Mesenchymal stem cell (in vitro differentiated cells and primary cell): ENCODE measurements at regions not wholly inside any gene's neighbourhood (a gene's known extent, or its start where the extent isn't known, plus 50 kb on each side); places are given as distances from the start of the nearest gene placed in this dataset.

Experiments
- DNase-seq: peaks from one replicate; pipeline ENCODE4 v3.0.0-alpha.2; 2013
- H2AFZ ChIP-seq: one replicate; pipeline ENCODE4 v1.6.1; 2013; ENCODE audit warnings: low read depth, mild to moderate bottlenecking, control low read depth, inconsistent platforms, low read length, moderate library complexity
- H2AK5ac ChIP-seq: 2 replicates; pipeline ENCODE4 v1.6.1; 2013; ENCODE audit warnings: low read length, moderate library complexity, mild to moderate bottlenecking, inconsistent platforms; ENCODE audit not compliant: severe bottlenecking
- H2BK120ac ChIP-seq: one replicate; pipeline ENCODE4 v1.6.1; 2013; ENCODE audit warnings: low read depth, mild to moderate bottlenecking, inconsistent platforms, low read length, moderate library complexity
- H2BK12ac ChIP-seq, 2 experiments: one replicate each; pipeline ENCODE4 v1.6.1; 2013; ENCODE audit warnings: inconsistent platforms in 2 of 2, low read length in 2 of 2, mild to moderate bottlenecking in 2 of 2, moderate library complexity in 2 of 2, control low read depth in 1 of 2
- H2BK15ac ChIP-seq: one replicate; pipeline ENCODE4 v1.6.1; 2013; ENCODE audit warnings: mild to moderate bottlenecking, low read depth, inconsistent platforms; ENCODE audit not compliant: poor library complexity, severe bottlenecking
- H2BK5ac ChIP-seq: 2 replicates; pipeline ENCODE4 v1.6.1; 2013; ENCODE audit warnings: low read depth, mild to moderate bottlenecking, low read length, control low read depth, inconsistent platforms; ENCODE audit not compliant: poor library complexity, severe bottlenecking
- H3K14ac ChIP-seq, 2 experiments: one replicate each; pipeline ENCODE4 v1.6.1; 2013; ENCODE audit warnings: inconsistent platforms in 2 of 2, low read length in 2 of 2, control low read depth in 1 of 2, mild to moderate bottlenecking in 1 of 2, moderate library complexity in 1 of 2
- H3K18ac ChIP-seq, 2 experiments: one replicate each; pipeline ENCODE4 v1.6.1; 2013; ENCODE audit warnings: inconsistent platforms in 2 of 2, low read length in 2 of 2, control low read depth in 1 of 2, low read depth in 1 of 2, mild to moderate bottlenecking in 1 of 2
- H3K23ac ChIP-seq, 2 experiments: one replicate each; pipeline ENCODE4 v1.6.1; 2013; ENCODE audit warnings: inconsistent platforms in 2 of 2, low read length in 2 of 2, mild to moderate bottlenecking in 2 of 2, moderate library complexity in 2 of 2, control low read depth in 1 of 2
- H3K27ac ChIP-seq: 2 replicates; pipeline ENCODE4 v1.5.1; 2013; ENCODE audit warnings: mild to moderate bottlenecking, moderate library complexity, low read length, control low read depth, inconsistent platforms; ENCODE audit not compliant: poor library complexity, severe bottlenecking
- H3K27me3 ChIP-seq, 2 experiments: 2 replicates each; pipeline versions ENCODE4 v1.6.1 to v1.7.0; 2013; ENCODE audit warnings: low read length in 2 of 2, mild to moderate bottlenecking in 2 of 2, moderate library complexity in 2 of 2, control low read depth in 1 of 2, inconsistent platforms in 1 of 2; ENCODE audit not compliant: control insufficient read depth in 1 of 2, insufficient read depth in 1 of 2
- H3K36me3 ChIP-seq, 2 experiments: 2 replicates each; pipeline versions ENCODE4 v1.6.1 to v1.7.0; 2013; ENCODE audit warnings: low read length in 2 of 2, control low read depth in 1 of 2, inconsistent platforms in 1 of 2, low read depth in 1 of 2, mild to moderate bottlenecking in 1 of 2; ENCODE audit not compliant: insufficient read depth in 2 of 2, control insufficient read depth in 1 of 2
- H3K4ac ChIP-seq, 2 experiments: one replicate each; pipeline ENCODE4 v1.6.1; 2013; ENCODE audit warnings: inconsistent platforms in 2 of 2, low read length in 2 of 2, mild to moderate bottlenecking in 2 of 2, moderate library complexity in 2 of 2, control low read depth in 1 of 2, low read depth in 1 of 2
- H3K4me1 ChIP-seq: 2 replicates; pipeline ENCODE4 v1.6.1; 2013; ENCODE audit warnings: low read depth, low read length, control low read depth; ENCODE audit not compliant: control insufficient read depth, insufficient read depth
- H3K4me2 ChIP-seq: 2 replicates; pipeline ENCODE4 v1.6.1; 2013; ENCODE audit warnings: low read length, mild to moderate bottlenecking, inconsistent platforms; ENCODE audit not compliant: poor library complexity, severe bottlenecking
- H3K4me3 ChIP-seq, 2 experiments: 2 replicates each; pipeline versions ENCODE4 v1.5.1 to v1.7.0; 2013; ENCODE audit warnings: low read length in 2 of 2, mild to moderate bottlenecking in 2 of 2, control low read depth in 1 of 2, low read depth in 1 of 2; ENCODE audit not compliant: insufficient read depth in 1 of 2
- H3K79me1 ChIP-seq: replicated peaks from 2 replicates; pipeline ENCODE4 v1.6.1; 2013; ENCODE audit warnings: mild to moderate bottlenecking, control low read depth, low read length, inconsistent platforms; ENCODE audit not compliant: poor library complexity, severe bottlenecking
- H3K9ac ChIP-seq: 2 replicates; pipeline ENCODE4 v1.7.0; 2013; ENCODE audit warnings: mild to moderate bottlenecking, low read length, moderate library complexity
- H3K9me3 ChIP-seq: 2 replicates; pipeline ENCODE4 v1.7.0; 2013; ENCODE audit warnings: mild to moderate bottlenecking, low read length; ENCODE audit not compliant: control insufficient read depth
- H4K8ac ChIP-seq: one replicate; pipeline ENCODE4 v1.6.1; 2013; ENCODE audit warnings: inconsistent platforms, mild to moderate bottlenecking, low read length, moderate library complexity
- H4K91ac ChIP-seq: one replicate; pipeline ENCODE4 v1.6.1; 2013; ENCODE audit warnings: mild to moderate bottlenecking, low read length, inconsistent platforms
- WGBS: methylation state at CpG from one replicate; pipeline ENCODE4 v1.1.7; 2013; ENCODE audit warnings: mixed read lengths; 5-methylcytosine and 5-hydroxymethylcytosine counted together

DNA sequence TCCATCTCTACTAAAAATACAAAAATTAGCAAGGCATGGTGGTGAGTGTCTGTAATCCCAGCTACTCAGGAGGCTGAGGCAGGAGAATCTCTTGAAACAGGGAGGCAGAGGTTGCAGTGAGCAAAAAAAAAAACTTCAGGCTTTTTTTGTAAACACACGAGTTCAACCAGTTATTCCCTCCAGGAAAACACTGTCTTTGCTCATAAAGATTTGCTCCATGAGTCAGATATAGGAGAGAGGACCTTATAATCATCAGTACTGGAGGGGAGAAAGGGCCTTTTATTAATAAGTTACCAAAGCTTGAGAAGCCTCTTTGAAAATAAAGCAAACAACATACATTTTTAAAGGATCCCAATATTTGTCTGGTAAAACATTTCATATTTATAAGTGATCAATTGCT lies 110.7 kb downstream of the EFNB2 start:
- H3K36me3 ChIP-seq = no peaks in the 10 kb centered on the region
- H2BK15ac ChIP-seq = no peak overlapping the region
- no peaks in the 10 kb centered on the region for H3K9me3 ChIP-seq
- H2BK12ac ChIP-seq = no peak overlapping the region
- DNase-seq = no peak
- no peak overlapping the region for H3K9ac ChIP-seq
- H3K4me3 ChIP-seq = no peak overlapping the region
- H2BK120ac ChIP-seq = no peak overlapping the region
- H3K4me2 ChIP-seq = no peak overlapping the region
- no peak overlapping the region for H3K27ac ChIP-seq
- H2AFZ ChIP-seq = no peak overlapping the region
- H4K91ac ChIP-seq = no peak overlapping the region
- no peak overlapping the region for H3K14ac ChIP-seq
- no peak overlapping the region for H2BK5ac ChIP-seq
- WGBS = no CpG with 5 or more reads among the region's 1 CpG
- no peak overlapping the region for H2AK5ac ChIP-seq
- peaks cover 0 to 2% of the 10 kb centered on the region in 2 experiments for H3K27me3 ChIP-seq
- H3K23ac ChIP-seq = no peak overlapping the region
- no peak overlapping the region for H3K4ac ChIP-seq
- no peaks in the 10 kb centered on the region for H3K79me1 ChIP-seq
- no peaks in the 10 kb centered on the region for H3K4me1 ChIP-seq
- H4K8ac ChIP-seq = no peak overlapping the region
- no peak overlapping the region for H3K18ac ChIP-seq

DNA sequence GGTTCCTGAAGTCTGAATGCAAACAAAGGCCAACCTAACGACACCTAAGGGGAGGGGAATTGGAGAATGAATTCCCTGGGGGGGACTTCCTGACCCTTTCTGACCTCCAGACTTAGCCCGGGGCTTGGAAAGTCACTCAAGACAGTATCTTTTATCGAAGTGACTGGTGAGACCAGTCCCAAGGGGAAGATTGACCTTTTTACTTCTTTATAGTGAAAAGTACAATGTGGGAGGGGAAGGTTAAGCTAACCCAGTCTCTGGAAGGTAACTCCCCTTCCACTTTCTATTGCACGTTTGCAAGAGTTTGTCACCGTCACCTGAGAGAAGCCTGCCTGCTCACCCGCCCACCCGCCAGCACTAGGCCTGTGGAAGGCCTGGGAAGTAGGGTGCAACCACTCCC lies 111.9 kb downstream of the EFNB2 start:
- peaks cover 0 to 2% of the 10 kb centered on the region in 2 experiments for H3K27me3 ChIP-seq
- no peak overlapping the region for H2BK120ac ChIP-seq
- no peaks in the 10 kb centered on the region for H3K4me1 ChIP-seq
- H3K14ac ChIP-seq = no peak overlapping the region
- no peak overlapping the region for H2BK12ac ChIP-seq
- H3K9ac ChIP-seq = no peak overlapping the region
- no peak overlapping the region for H3K18ac ChIP-seq
- H2BK5ac ChIP-seq = no peak overlapping the region
- no peak for DNase-seq
- H3K23ac ChIP-seq = no peak overlapping the region
- H2AK5ac ChIP-seq = no peak overlapping the region
- no peak overlapping the region for H3K4me2 ChIP-seq
- no peak overlapping the region for H2AFZ ChIP-seq
- no peak overlapping the region for H3K27ac ChIP-seq
- 81% methylated on average over 7 of the region's 7 CpGs for WGBS
- no peaks in the 10 kb centered on the region for H3K9me3 ChIP-seq
- H3K36me3 ChIP-seq = no peaks in the 10 kb centered on the region
- H3K4me3 ChIP-seq = no peak overlapping the region
- H3K79me1 ChIP-seq = no peaks in the 10 kb centered on the region
- no peak overlapping the region for H4K91ac ChIP-seq
- no peak overlapping the region for H2BK15ac ChIP-seq
- no peak overlapping the region for H3K4ac ChIP-seq
- H4K8ac ChIP-seq = no peak overlapping the region

DNA sequence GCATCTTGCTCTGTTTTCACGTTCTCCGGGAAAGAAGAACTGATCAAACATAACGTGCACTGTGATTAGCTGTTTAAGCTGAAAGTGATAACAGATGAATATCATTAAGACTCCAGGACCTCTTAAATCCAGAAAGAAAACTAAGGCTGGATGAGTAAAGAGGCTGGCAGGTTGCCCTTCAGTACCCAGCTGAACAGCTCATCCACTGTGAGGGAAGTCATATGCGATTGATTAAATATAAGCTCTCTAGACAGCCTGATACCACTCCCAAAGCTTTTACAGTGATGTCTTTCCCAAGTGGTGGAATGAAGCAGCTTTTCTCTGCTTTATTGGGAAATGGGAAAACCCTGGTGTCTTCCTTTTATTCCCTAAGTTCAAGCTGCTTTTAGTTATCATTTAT lies 116.9 kb downstream of the EFNB2 start:
- Histone ChIP-seq H3K23ac (no peak overlapping the region), H2BK12ac (no peak overlapping the region), H3K27me3 (no peaks in the 10 kb centered on the region), H3K27ac (no peak overlapping the region), H3K14ac (no peak overlapping the region), H3K4me3 (peak overlapping the region in 1 of 2 experiments; percentile 54), H4K8ac (no peak overlapping the region), H3K4ac (no peak overlapping the region), H3K36me3 (no peaks in the 10 kb centered on the region), H3K9ac (peak overlapping the region; percentile 57), H4K91ac (no peak overlapping the region), H3K79me1 (no peaks in the 10 kb centered on the region), H2AFZ (no peak overlapping the region), H3K18ac (no peak overlapping the region), H2BK15ac (no peak overlapping the region), H3K4me1 (no peaks in the 10 kb centered on the region), H3K9me3 (no peaks in the 10 kb centered on the region), H2BK120ac (no peak overlapping the region), H2BK5ac (no peak overlapping the region), H2AK5ac (no peak overlapping the region), H3K4me2 (no peak overlapping the region)
- no peak for DNase-seq
- 91% methylated on average over 4 of the region's 4 CpGs for WGBS

DNA sequence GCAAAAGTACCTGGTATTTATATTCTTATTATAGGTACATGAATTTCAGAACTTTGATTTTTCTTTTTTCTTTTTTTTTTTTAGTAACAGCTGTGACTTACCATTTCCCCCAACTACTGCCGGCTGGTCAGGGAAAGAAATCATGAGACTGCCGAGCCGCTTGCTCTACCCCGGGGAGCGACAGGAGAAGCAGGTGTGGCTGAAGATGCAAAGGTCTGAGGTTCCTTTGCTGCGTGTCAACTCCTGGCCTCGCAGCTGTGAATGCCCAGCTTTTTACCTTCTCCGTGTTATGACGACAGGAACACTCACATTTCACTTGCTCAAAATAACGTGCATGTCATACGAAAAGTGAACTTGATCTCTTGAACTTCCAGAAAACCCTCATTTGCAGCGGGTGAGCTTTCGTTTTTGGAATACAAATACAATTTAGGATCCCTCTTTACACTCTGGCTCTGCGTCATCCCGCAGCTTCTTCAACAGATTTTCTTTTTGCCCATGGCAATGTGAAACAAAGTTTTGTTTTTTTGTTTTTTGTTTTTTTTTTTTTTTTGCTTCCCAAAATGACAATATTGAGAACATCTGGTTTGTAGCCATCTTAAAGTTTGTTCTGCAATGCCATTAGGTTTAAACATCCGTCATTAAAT lies 117.9 kb downstream of the EFNB2 start:
- WGBS = 86% methylated on average over 14 of the region's 16 CpGs
- Histone ChIP-seq H3K14ac (peak overlapping the region in 1 of 2 experiments; percentile 57), H4K8ac (no peak overlapping the region), H3K4ac (no peak overlapping the region), H2BK12ac (no peak overlapping the region), H3K27me3 (no peaks in the 10 kb centered on the region), H3K36me3 (no peaks in the 10 kb centered on the region), H2BK15ac (no peak overlapping the region), H3K4me3 (no peak overlapping the region), H3K79me1 (no peaks in the 10 kb centered on the region), H3K9ac (no peak overlapping the region), H3K23ac (no peak overlapping the region), H3K4me1 (no peaks in the 10 kb centered on the region), H4K91ac (no peak overlapping the region), H2BK5ac (no peak overlapping the region), H3K4me2 (no peak overlapping the region), H2AFZ (no peak overlapping the region), H2AK5ac (no peak overlapping the region), H3K18ac (no peak overlapping the region), H3K27ac (no peak overlapping the region), H2BK120ac (no peak overlapping the region), H3K9me3 (no peaks in the 10 kb centered on the region)
- DNase-seq = no peak
